ENCODE measurements at regions not wholly inside any gene's neighbourhood (a gene's known extent, or its start where the extent isn't known, plus 50 kb on each side); places are given as distances from the start of the nearest gene placed in this dataset.

DNA sequence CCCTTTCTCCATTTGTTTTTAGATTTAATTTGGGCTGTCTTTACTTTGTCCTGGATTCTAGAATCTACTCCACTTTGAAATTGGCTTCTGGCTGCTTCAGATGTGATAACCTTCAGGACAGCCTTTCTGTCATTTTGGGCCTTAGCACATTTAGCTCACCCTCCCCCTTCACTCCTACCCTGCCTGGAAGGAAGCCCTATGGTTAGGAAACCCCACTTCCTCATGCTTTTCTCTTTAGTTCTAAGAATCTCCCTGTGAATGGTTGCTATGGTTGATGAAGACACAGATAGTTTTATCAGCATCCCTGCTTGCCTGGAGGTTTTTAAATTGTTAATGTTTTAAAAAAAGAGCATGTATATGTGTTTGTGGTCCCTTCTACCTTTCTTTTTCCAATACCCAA lies 100.7 kb upstream of the PTPN13 start:
- intact Hi-C loops (cut with micrococcal nuclease), result no loop called here
- Mint-ChIP-seq H3K4me1 (no peaks in the 10 kb centered on the region), H3K27ac (no peak overlapping the region), H3K27me3 (no peaks in the 10 kb centered on the region), H3K9me3 (ENCODE audit: insufficient read depth) (no peaks in the 10 kb centered on the region), H3K4me3 (no peak overlapping the region)
- Histone ChIP-seq H3K27me3 (replicated peaks in 1 of 4; ENCODE audit: control extremely low read depth in 1 of 4, control insufficient read depth in 3 of 4, insufficient read depth in 4 of 4, low read length in 3 of 4) (no peaks in the 10 kb centered on the region), H3K9me3 (ENCODE audit: control extremely low read depth in 1 of 3, control insufficient read depth in 2 of 3, insufficient read depth in 1 of 3, low read length in 2 of 3) (no peaks in the 10 kb centered on the region), H3K9ac (ENCODE audit: low read length) (no peak overlapping the region), H3K4me2 (replicated peaks; ENCODE audit: low read depth, low read length, poor library complexity, severe bottlenecking) (no peak overlapping the region), H3K4me3 (ENCODE audit: control extremely low read depth in 1 of 5, extremely low read depth in 1 of 5, insufficient read depth in 1 of 5, low read depth in 2 of 5, low read length in 4 of 5) (no peak overlapping the region), H3K79me2 (ENCODE audit: control insufficient read depth, insufficient read depth, low read length) (no peaks in the 10 kb centered on the region), H4K20me1 (ENCODE audit: control insufficient read depth, insufficient read depth, low read length, poor library complexity, severe bottlenecking) (no peaks in the 10 kb centered on the region), H3K4me1 (ENCODE audit: control insufficient read depth in 2 of 2, insufficient read depth in 2 of 2, low read length in 2 of 2) (no peaks in the 10 kb centered on the region), H3K27ac (ENCODE audit: low read length in 2 of 2) (no peak overlapping the region), H3K36me3 (replicated peaks in 1 of 2; ENCODE audit: control extremely low read depth in 1 of 2, control insufficient read depth in 1 of 2, extremely low read depth in 1 of 2, insufficient read depth in 2 of 2, low read length in 1 of 2) (no peaks in the 10 kb centered on the region), H2AFZ (ENCODE audit: insufficient read depth, low read depth, low read length, poor library complexity, severe bottlenecking) (no peak overlapping the region)
- CTCF ChIA-PET, result no interaction called here
- TF ChIP-seq EZH2 (IDR thresholded peaks at IDR 0.05; ENCODE audit: borderline replicate concordance, insufficient read depth, low read depth, low read length, poor library complexity, severe bottlenecking), result no peak
- TF ChIP-seq, protein P1, sequence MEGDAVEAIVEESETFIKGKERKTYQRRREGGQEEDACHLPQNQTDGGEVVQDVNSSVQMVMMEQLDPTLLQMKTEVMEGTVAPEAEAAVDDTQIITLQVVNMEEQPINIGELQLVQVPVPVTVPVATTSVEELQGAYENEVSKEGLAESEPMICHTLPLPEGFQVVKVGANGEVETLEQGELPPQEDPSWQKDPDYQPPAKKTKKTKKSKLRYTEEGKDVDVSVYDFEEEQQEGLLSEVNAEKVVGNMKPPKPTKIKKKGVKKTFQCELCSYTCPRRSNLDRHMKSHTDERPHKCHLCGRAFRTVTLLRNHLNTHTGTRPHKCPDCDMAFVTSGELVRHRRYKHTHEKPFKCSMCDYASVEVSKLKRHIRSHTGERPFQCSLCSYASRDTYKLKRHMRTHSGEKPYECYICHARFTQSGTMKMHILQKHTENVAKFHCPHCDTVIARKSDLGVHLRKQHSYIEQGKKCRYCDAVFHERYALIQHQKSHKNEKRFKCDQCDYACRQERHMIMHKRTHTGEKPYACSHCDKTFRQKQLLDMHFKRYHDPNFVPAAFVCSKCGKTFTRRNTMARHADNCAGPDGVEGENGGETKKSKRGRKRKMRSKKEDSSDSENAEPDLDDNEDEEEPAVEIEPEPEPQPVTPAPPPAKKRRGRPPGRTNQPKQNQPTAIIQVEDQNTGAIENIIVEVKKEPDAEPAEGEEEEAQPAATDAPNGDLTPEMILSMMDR (IDR thresholded peaks at IDR 0.05), result no peak
- ATAC-seq (ENCODE audit: low read depth) (no peak), DNase-seq (no peak)
- POLR2A ChIA-PET, result no interaction called here

DNA sequence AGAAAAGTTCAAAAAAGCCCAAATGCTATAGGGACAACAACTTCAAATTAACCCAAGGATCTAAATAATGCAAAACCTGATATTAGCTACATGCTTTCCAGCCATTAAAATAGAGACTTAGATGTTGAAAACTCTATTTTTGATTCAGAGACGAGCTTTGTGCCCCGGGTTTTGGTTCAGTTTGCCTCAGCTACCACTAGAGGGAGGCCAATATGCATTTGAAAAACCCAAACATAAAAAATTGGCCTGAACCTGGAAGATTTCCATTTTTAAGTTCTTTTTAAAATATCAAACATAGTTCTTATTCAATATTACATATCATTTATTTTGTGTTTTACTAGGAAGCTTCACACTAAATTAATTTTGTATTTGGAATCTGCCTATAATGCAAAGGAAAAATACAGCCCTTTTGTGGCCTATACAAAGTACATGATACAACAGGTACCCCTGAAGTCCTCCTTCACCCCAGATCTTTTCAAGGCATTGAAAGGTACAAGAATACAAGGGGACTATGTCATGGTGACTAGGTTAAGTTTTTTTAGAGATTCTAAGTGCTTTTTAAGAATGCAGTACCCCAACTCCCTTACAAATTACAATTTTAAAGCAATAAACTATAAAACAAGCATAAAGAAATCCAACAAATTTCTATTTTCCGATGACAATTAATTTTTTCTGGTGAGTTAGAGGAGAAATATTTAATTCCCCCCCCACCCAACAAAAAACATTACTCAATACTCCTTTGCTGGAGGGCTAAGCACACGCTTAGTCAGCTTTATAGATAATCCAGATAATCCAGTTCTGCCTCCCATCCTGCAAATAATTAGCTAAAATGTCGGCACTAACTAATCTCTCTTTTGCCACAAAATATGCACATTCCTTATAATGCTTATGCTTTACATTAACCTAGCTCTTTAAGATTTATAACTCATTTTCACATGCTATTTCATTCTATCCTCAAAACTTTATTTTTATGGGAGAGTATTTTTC lies 97.7 kb upstream of the PTPN13 start:
- Histone ChIP-seq H4K20me1 (ENCODE audit: control insufficient read depth, insufficient read depth, low read length, poor library complexity, severe bottlenecking) (no peaks in the 10 kb centered on the region), H3K36me3 (replicated peaks in 1 of 2; ENCODE audit: control extremely low read depth in 1 of 2, control insufficient read depth in 1 of 2, extremely low read depth in 1 of 2, insufficient read depth in 2 of 2, low read length in 1 of 2) (no peaks in the 10 kb centered on the region), H3K27ac (ENCODE audit: low read length in 2 of 2) (no peak overlapping the region), H3K4me1 (ENCODE audit: control insufficient read depth in 2 of 2, insufficient read depth in 2 of 2, low read length in 2 of 2) (no peaks in the 10 kb centered on the region), H3K4me3 (ENCODE audit: control extremely low read depth in 1 of 5, extremely low read depth in 1 of 5, insufficient read depth in 1 of 5, low read depth in 2 of 5, low read length in 4 of 5) (no peak overlapping the region), H3K27me3 (replicated peaks in 1 of 4; ENCODE audit: control extremely low read depth in 1 of 4, control insufficient read depth in 3 of 4, insufficient read depth in 4 of 4, low read length in 3 of 4) (no peaks in the 10 kb centered on the region), H3K4me2 (replicated peaks; ENCODE audit: low read depth, low read length, poor library complexity, severe bottlenecking) (no peak overlapping the region), H3K79me2 (ENCODE audit: control insufficient read depth, insufficient read depth, low read length) (no peaks in the 10 kb centered on the region), H3K9ac (ENCODE audit: low read length) (no peak overlapping the region), H3K9me3 (ENCODE audit: control extremely low read depth in 1 of 3, control insufficient read depth in 2 of 3, insufficient read depth in 1 of 3, low read length in 2 of 3) (no peaks in the 10 kb centered on the region), H2AFZ (ENCODE audit: insufficient read depth, low read depth, low read length, poor library complexity, severe bottlenecking) (peak overlapping the region; percentile 43)
- no peaks in the 10 kb centered on the region for H3K4me1 Mint-ChIP-seq
- WGBS (ENCODE audit: insufficient coverage), result 39% methylated on average over 3 of the region's 5 CpGs
- H3K4me3 Mint-ChIP-seq, result no peak overlapping the region
- ChIA-PET CTCF (interaction anchor here (0.6 to 4.1 kb wide), 25 partner anchors 9 to 1978 kb away, joined by 3 to 26 read pairs (median 4); no protein-coding TSS in a partner anchor), POLR2A (no interaction called here)
- TF ChIP-seq EZH2 (IDR thresholded peaks at IDR 0.05; ENCODE audit: borderline replicate concordance, insufficient read depth, low read depth, low read length, poor library complexity, severe bottlenecking), result no peak
- TF ChIP-seq, protein P1 (IDR thresholded peaks at IDR 0.05), result peak; percentile 88
- H3K9me3 Mint-ChIP-seq (ENCODE audit: insufficient read depth), result no peaks in the 10 kb centered on the region
- peak; percentile 44 for DNase-seq
- H3K27me3 Mint-ChIP-seq, result peaks cover 8% of the 10 kb centered on the region
- H3K27ac Mint-ChIP-seq, result no peak overlapping the region
- no peak for ATAC-seq (ENCODE audit: low read depth)
- intact Hi-C loops (cut with micrococcal nuclease), result loop anchor here (5.0 kb wide), 1 partner anchor 971 kb away; no protein-coding TSS in a partner anchor
